Renal cortical epithelial cell (primary cell): ENCODE measurements at regions not wholly inside any gene's neighbourhood (a gene's known extent, or its start where the extent isn't known, plus 50 kb on each side); places are given as distances from the start of the nearest gene placed in this dataset.

Experiments used
- DNase-seq: peaks from one replicate; pipeline ENCODE4 v3.0.0-alpha.2; 2011; ENCODE audit warnings: low read depth

- DNase-seq, result no peak
These were observed 96.3 kb upstream of the TMEM161B start for GRCh38 chr5:88364991-88365390.

- DNase-seq, result no peak
These were observed 86.9 kb upstream of the TMEM161B start for GRCh38 chr5:88355490-88356050.

GRCh38 chr5:88325868-88326267 lies 57.2 kb upstream of the TMEM161B start:
- no peak for DNase-seq

GRCh38 chr5:88322785-88323184 lies 54.1 kb upstream of the TMEM161B start:
- no peak for DNase-seq
